GM12878 (cell line): ENCODE measurements at regions not wholly inside any gene's neighbourhood (a gene's known extent, or its start where the extent isn't known, plus 50 kb on each side); places are given as distances from the start of the nearest gene placed in this dataset.

Experiments
- ATAC-seq: fragments of 200-7000 bp; cut with Tn5 transposase; 3 replicates; pipeline ENCODE4 v1.9.1; 2020; ENCODE audit warnings: mild to moderate bottlenecking, moderate library complexity
- BruUV-seq: library from RNA; stranded (reverse); fragments of 400-500 nt; replicated peaks from 2 replicates; lab custom pipeline; 2021; lab: Mats Ljungman, UMichigan
- CTCF ChIA-PET: fragments of 300-600 bp; sonication (Branson Sonifier 250); formaldehyde crosslinking; extraction: SDS; loops from one replicate; lab custom pipeline; 2021; ENCODE audit warnings: inconsistent platforms; lab: Yijun Ruan, JAX
- POLR2A ChIA-PET: fragments of 350-600 bp; formaldehyde crosslinking; extraction: SDS; loops from one replicate; lab custom pipeline; 2021; ENCODE audit warnings: inconsistent platforms; lab: Charles Lee
- RAD21 ChIA-PET: fragments of 300-600 bp; sonication (Branson Sonifier 250); formaldehyde crosslinking; loops from one replicate; lab custom pipeline; 2023; ENCODE audit warnings: antibody characterized with exemption; ENCODE audit not compliant: unreplicated experiment; lab: Charles Lee
- SMC1A ChIA-PET: fragments of 300-600 bp; sonication (Branson Sonifier 250); formaldehyde crosslinking; loops from one replicate; lab custom pipeline; 2023; ENCODE audit not compliant: unreplicated experiment, uncharacterized antibody; lab: Charles Lee
- DNase-seq: peaks from one replicate; pipeline ENCODE4 v3.0.0-alpha.2; 2011; ENCODE audit warnings: low read depth, low spot score
- FAIRE-seq: peaks from 3 replicates; lab custom pipeline; 2011; peaks lifted over from hg19 to GRCh38; lab: Jason Lieb, UNC
- H2AFZ ChIP-seq: 2 replicates; pipeline ENCODE4 v1.6.0; 2011; ENCODE audit warnings: low read depth, low read length, control low read depth; ENCODE audit not compliant: control insufficient read depth
- H3K27ac ChIP-seq: 2 replicates; pipeline ENCODE4 v1.5.1; 2011; ENCODE audit warnings: control low read depth; ENCODE audit not compliant: control insufficient read depth, insufficient read depth
- H3K27me3 ChIP-seq, 2 experiments: replicated peaks in 1 of 2; 2 replicates each; pipeline versions ENCODE4 v1.6.0 to v1.6.1; 2011; ENCODE audit warnings: low read length in 1 of 2; ENCODE audit not compliant: control insufficient read depth in 2 of 2, insufficient read depth in 2 of 2
- H3K36me3 ChIP-seq, 2 experiments: 2 replicates each; pipeline ENCODE4 v1.5.1; 2011; ENCODE audit warnings: low read length in 1 of 2; ENCODE audit not compliant: control insufficient read depth in 2 of 2, insufficient read depth in 2 of 2
- H3K4me1 ChIP-seq: 2 replicates; pipeline ENCODE4 v1.6.1; 2011; ENCODE audit warnings: mild to moderate bottlenecking, low read length, moderate library complexity, mixed read lengths; ENCODE audit not compliant: control insufficient read depth, insufficient read depth
- H3K4me2 ChIP-seq: 2 replicates; pipeline ENCODE4 v1.6.0; 2011; ENCODE audit warnings: control low read depth; ENCODE audit not compliant: control insufficient read depth, insufficient read depth
- H3K4me3 ChIP-seq: fragments of 200-600 bp; sonication (generic); 2 replicates; pipeline ENCODE4 v1.5.1; 2016
- H3K79me2 ChIP-seq: 2 replicates; pipeline ENCODE4 v1.6.0; 2011; ENCODE audit warnings: low read length; ENCODE audit not compliant: control insufficient read depth, insufficient read depth
- H3K9ac ChIP-seq: 2 replicates; pipeline ENCODE4 v1.8.0; 2011; ENCODE audit warnings: low read length, control low read depth, mixed read lengths; ENCODE audit not compliant: control insufficient read depth, insufficient read depth
- H3K9me3 ChIP-seq: replicated peaks from 3 replicates; pipeline ENCODE4 v1.5.1; 2011; ENCODE audit warnings: mild to moderate bottlenecking, low read length; ENCODE audit not compliant: control insufficient read depth, insufficient read depth
- H4K20me1 ChIP-seq: 2 replicates; pipeline ENCODE4 v1.6.0; 2011; ENCODE audit not compliant: control insufficient read depth, insufficient read depth
- BACH1 ChIP-seq: fragments of 450-650 bp; IDR thresholded peaks from 2 replicates; pipeline ENCODE4 v1.6.1; 2017; ENCODE audit warnings: mild to moderate bottlenecking, borderline replicate concordance
- BRCA1 ChIP-seq: IDR thresholded peaks from 2 replicates; pipeline ENCODE4 v1.6.1; 2011; ENCODE audit warnings: low read depth, low read length, improper control_type of control experiment
- CHD2 ChIP-seq: IDR thresholded peaks from 2 replicates; pipeline ENCODE4 v1.6.1; 2011; ENCODE audit warnings: low read depth, low read length, improper control_type of control experiment, borderline replicate concordance
- ELK1 ChIP-seq: IDR thresholded peaks from 2 replicates; pipeline ENCODE4 v1.6.1; 2012; ENCODE audit warnings: low read depth, low read length, improper control_type of control experiment
- EP300 ChIP-seq, 2 experiments: fragments of 150-350 bp in 1 of 2; IDR thresholded peaks; 2 replicates each; pipeline ENCODE4 v1.6.1; 2011 to 2012; ENCODE audit warnings: low read depth in 2 of 2, low read length in 2 of 2, borderline replicate concordance in 1 of 2, improper control_type of control experiment in 1 of 2, inconsistent platforms in 1 of 2; ENCODE audit not compliant: control insufficient read depth in 1 of 2
- FOS ChIP-seq: IDR thresholded peaks from 3 replicates; pipeline ENCODE4 v1.6.1; 2011; ENCODE audit warnings: borderline replicate concordance; ENCODE audit not compliant: insufficient read length; ENCODE audit errors: extremely low read depth
- FOXK2 ChIP-seq: fragments of 450-650 bp; IDR thresholded peaks from 2 replicates; pipeline ENCODE4 v1.6.1; 2017; ENCODE audit warnings: mild to moderate bottlenecking, moderate library complexity
- HDGF ChIP-seq: fragments of 450-650 bp; IDR thresholded peaks from 2 replicates; pipeline ENCODE4 v1.6.1; 2016; ENCODE audit warnings: antibody characterized with exemption
- IKZF2 ChIP-seq, 2 experiments: fragments of 450-650 bp; IDR thresholded peaks; 2 replicates each; pipeline ENCODE4 v1.6.1; 2017; ENCODE audit warnings: mild to moderate bottlenecking in 2 of 2, moderate library complexity in 2 of 2
- IRF4 ChIP-seq: IDR thresholded peaks from 2 replicates; pipeline ENCODE4 v1.6.1; 2011; ENCODE audit warnings: low read depth, low read length
- PRDM15 ChIP-seq: fragments of 450-650 bp; formaldehyde crosslinking; IDR thresholded peaks from 2 replicates; pipeline ENCODE4 v1.4.0; 2020; ENCODE audit warnings: mild to moderate bottlenecking, moderate library complexity
- RB1 ChIP-seq: fragments of 450-650 bp; formaldehyde crosslinking; IDR thresholded peaks from 2 replicates; pipeline ENCODE4 v1.6.1; 2017; ENCODE audit warnings: mild to moderate bottlenecking, borderline replicate concordance
- SPI1 ChIP-seq: IDR thresholded peaks from 2 replicates; pipeline ENCODE4 v1.6.1; 2011; ENCODE audit warnings: low read depth, mild to moderate bottlenecking, low read length, moderate library complexity, borderline replicate concordance; ENCODE audit not compliant: insufficient read depth
- TCF7 ChIP-seq: IDR thresholded peaks from 2 replicates; pipeline ENCODE4 v1.6.1; 2014; ENCODE audit warnings: antibody characterized with exemption, borderline replicate concordance
- WGBS: methylation state at CpG from one replicate; pipeline ENCODE4 v1.1.6; 2016; ENCODE audit warnings: low lambda C conversion rate; ENCODE audit not compliant: insufficient replicate concordance, insufficient coverage; ENCODE audit errors: missing lambda C conversion rate; 5-methylcytosine and 5-hydroxymethylcytosine counted together
- in situ Hi-C: fragments of 300-500 bp; cut with MboI; formaldehyde crosslinking; loops from 9 replicates; pipeline ENCODE4 v1.14.3; 2018; ENCODE audit warnings: mixed read lengths
- intact Hi-C: fragments of 100-400 bp; cut with micrococcal nuclease; formaldehyde crosslinking; loops from one replicate; pipeline ENCODE4 v1.14.2; 2022; ENCODE audit not compliant: unreplicated experiment

DNA sequence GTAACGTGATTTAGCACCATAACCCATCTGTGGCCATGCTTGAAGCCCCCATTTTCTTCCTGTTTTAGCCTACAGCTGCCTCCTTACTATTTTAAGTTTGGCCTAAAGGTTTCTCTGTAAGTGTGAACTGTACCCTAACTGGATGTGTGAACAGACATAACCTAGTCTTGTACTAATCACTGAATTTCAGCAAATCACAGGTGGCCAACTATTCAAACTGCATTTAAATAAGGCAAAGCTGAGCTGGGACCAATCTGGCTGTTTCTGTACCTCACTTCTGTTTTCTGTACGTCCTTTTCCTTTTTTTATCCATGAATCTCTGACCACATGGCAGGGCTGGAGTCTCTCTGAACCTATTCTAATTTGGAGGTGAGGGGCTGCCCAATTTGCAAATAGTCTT, 452.7 kb upstream of the HS6ST1 start:
- H3K4me2 ChIP-seq: no peak overlapping the region
- no TSS peak for BruUV-seq
- CTCF ChIA-PET: no interaction called here

GRCh38 chr2:128772671-128773070, 454.0 kb upstream of the HS6ST1 start:
- ChIA-PET RAD21 (no interaction called here), CTCF (interaction anchor here (0.6 kb wide), 1 partner anchor 160 kb away, joined by 3 read pairs; no protein-coding TSS in a partner anchor), POLR2A (no interaction called here), SMC1A (no interaction called here)
- in situ Hi-C loops: no loop called here
- no peak for DNase-seq
- Histone ChIP-seq H3K79me2 (no peaks in the 10 kb centered on the region), H4K20me1 (no peaks in the 10 kb centered on the region), H3K36me3 (no peaks in the 10 kb centered on the region), H2AFZ (no peak overlapping the region), H3K9me3 (no peaks in the 10 kb centered on the region), H3K27me3 (no peaks in the 10 kb centered on the region), H3K27ac (no peak overlapping the region), H3K4me1 (no peaks in the 10 kb centered on the region), H3K4me2 (no peak overlapping the region), H3K4me3 (no peak overlapping the region), H3K9ac (no peak overlapping the region)
- ATAC-seq: no peak
- intact Hi-C loops: no loop called here
- 17% methylated on average over 4 of the region's 4 CpGs for WGBS
- FAIRE-seq: no peak
- BruUV-seq: no TSS peak
- TF ChIP-seq CHD2 (no peak), BACH1 (no peak), IRF4 (no peak), TCF7 (no peak), PRDM15 (no peak), FOS (no peak), ELK1 (no peak), BRCA1 (no peak), FOXK2 (no peak)

More for the DNA sequence above, 452.7 kb upstream of the HS6ST1 start:
- WGBS: 4% methylated on average over 2 of the region's 2 CpGs
- TF ChIP-seq HDGF (no peak), RB1 (no peak), EP300 (IDR thresholded peaks at IDR 0.05; ENCODE audit: borderline replicate concordance in 1 of 2, control insufficient read depth in 1 of 2, low read depth in 2 of 2, low read length in 2 of 2) (no peak), SPI1 (no peak), IKZF2 (IDR thresholded peaks at IDR 0.05) (no peak)
- ChIA-PET RAD21 (no interaction called here), SMC1A (no interaction called here), POLR2A (no interaction called here)
- H3K9me3 ChIP-seq: no peaks in the 10 kb centered on the region
- H3K4me3 ChIP-seq: no peak overlapping the region
- in situ Hi-C loops: no loop called here
- no peaks in the 10 kb centered on the region for H3K27me3 ChIP-seq
- no peaks in the 10 kb centered on the region for H4K20me1 ChIP-seq
- DNase-seq: no peak
- H3K79me2 ChIP-seq: no peaks in the 10 kb centered on the region
- intact Hi-C loops: no loop called here
- H3K36me3 ChIP-seq: no peaks in the 10 kb centered on the region
- no peak overlapping the region for H3K27ac ChIP-seq
- H3K9ac ChIP-seq: no peak overlapping the region
- no peak for FAIRE-seq
- no peaks in the 10 kb centered on the region for H3K4me1 ChIP-seq
- no peak overlapping the region for H2AFZ ChIP-seq
- no peak for ATAC-seq
